ENCODE measurements at regions not wholly inside any gene's neighbourhood (a gene's known extent, or its start where the extent isn't known, plus 50 kb on each side); places are given as distances from the start of the nearest gene placed in this dataset.

DNA sequence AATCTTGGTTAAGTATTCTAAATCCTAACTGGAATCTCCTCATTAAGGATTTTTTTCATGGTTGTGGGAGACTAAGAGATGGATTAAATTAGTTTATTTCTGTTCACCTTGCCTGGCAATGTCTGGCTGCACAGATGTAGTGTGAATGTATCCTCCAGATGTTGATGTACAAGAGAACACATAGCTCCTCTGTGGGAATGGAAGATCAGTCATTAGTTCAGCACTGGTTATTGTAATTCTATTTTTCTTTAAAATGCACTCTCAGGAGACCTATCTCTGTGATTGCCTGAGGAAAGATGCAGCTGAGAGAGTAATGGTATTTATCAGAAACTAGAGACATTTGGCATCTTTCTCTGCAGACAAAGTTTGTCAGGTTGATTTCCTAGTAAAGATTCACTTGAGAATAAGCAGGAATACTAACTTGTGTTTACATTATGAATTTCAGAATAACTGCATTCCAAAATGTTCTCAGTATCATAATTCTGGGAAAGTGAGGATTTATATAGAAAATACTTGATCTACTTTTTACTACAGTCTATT, 178.6 kb downstream of the GIPC2 start:
- Histone ChIP-seq H3K4me3 (replicated peaks; ENCODE audit: insufficient read depth, low read length) (no peak overlapping the region), H3K27me3 (ENCODE audit: insufficient read depth, poor library complexity, severe bottlenecking) (peaks cover 2% of the 10 kb centered on the region), H3K27ac (replicated peaks) (no peak overlapping the region)
- TF ChIP-seq, protein P1, sequence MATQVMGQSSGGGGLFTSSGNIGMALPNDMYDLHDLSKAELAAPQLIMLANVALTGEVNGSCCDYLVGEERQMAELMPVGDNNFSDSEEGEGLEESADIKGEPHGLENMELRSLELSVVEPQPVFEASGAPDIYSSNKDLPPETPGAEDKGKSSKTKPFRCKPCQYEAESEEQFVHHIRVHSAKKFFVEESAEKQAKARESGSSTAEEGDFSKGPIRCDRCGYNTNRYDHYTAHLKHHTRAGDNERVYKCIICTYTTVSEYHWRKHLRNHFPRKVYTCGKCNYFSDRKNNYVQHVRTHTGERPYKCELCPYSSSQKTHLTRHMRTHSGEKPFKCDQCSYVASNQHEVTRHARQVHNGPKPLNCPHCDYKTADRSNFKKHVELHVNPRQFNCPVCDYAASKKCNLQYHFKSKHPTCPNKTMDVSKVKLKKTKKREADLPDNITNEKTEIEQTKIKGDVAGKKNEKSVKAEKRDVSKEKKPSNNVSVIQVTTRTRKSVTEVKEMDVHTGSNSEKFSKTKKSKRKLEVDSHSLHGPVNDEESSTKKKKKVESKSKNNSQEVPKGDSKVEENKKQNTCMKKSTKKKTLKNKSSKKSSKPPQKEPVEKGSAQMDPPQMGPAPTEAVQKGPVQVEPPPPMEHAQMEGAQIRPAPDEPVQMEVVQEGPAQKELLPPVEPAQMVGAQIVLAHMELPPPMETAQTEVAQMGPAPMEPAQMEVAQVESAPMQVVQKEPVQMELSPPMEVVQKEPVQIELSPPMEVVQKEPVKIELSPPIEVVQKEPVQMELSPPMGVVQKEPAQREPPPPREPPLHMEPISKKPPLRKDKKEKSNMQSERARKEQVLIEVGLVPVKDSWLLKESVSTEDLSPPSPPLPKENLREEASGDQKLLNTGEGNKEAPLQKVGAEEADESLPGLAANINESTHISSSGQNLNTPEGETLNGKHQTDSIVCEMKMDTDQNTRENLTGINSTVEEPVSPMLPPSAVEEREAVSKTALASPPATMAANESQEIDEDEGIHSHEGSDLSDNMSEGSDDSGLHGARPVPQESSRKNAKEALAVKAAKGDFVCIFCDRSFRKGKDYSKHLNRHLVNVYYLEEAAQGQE (IDR thresholded peaks at IDR 0.05; ENCODE audit: insufficient replicate concordance, low read depth): no peak
- no peak for TF ChIP-seq POLR2AphosphoS5 (IDR thresholded peaks at IDR 0.05; ENCODE audit: low read depth)
- TF ChIP-seq, protein P2, sequence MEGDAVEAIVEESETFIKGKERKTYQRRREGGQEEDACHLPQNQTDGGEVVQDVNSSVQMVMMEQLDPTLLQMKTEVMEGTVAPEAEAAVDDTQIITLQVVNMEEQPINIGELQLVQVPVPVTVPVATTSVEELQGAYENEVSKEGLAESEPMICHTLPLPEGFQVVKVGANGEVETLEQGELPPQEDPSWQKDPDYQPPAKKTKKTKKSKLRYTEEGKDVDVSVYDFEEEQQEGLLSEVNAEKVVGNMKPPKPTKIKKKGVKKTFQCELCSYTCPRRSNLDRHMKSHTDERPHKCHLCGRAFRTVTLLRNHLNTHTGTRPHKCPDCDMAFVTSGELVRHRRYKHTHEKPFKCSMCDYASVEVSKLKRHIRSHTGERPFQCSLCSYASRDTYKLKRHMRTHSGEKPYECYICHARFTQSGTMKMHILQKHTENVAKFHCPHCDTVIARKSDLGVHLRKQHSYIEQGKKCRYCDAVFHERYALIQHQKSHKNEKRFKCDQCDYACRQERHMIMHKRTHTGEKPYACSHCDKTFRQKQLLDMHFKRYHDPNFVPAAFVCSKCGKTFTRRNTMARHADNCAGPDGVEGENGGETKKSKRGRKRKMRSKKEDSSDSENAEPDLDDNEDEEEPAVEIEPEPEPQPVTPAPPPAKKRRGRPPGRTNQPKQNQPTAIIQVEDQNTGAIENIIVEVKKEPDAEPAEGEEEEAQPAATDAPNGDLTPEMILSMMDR (IDR thresholded peaks at IDR 0.05; ENCODE audit: insufficient read depth, low read length): no peak
- TF ChIP-seq GABPA (IDR thresholded peaks at IDR 0.05; ENCODE audit: low read depth): no peak
- TF ChIP-seq SPI1 (IDR thresholded peaks at IDR 0.05; ENCODE audit: borderline replicate concordance, low read depth): no peak
- no peak for DNase-seq (ENCODE audit: low read depth in 1 of 2, low spot score in 1 of 2)

DNA sequence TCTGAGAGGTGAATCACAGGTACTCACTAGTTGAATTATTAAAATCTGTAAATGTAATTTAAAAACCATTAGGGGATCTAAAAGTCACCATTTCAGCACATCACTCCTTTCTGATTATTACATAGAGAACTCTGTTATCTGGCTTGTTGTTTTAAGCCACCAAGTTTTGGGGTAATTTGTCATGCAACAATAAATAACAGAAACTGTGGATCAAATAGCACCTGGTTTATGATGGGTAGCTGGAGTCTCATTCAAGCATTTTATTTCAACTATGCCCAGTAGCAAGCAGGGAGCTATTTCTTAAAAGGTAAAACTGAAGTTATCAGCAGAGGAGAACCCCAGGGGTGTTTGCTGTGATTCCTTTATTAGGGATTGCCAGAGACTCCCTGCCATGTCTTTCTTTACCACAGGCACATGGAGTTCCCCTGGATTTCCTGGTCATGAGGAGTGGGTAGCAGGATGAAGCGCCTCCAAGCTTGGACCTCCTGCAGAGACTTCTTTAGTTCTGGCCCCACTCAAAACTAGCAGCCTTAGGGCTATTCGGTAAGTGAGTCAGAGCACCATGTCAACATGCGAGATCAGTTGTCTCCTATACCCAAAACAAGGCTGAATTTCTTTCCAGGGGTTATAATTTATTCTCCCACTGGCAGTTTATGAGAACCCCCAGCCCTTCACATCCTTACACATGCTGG, 179.2 kb downstream of the GIPC2 start:
- no peak for DNase-seq (ENCODE audit: low read depth in 1 of 2, low spot score in 1 of 2)
- Histone ChIP-seq H3K4me3 (replicated peaks; ENCODE audit: insufficient read depth, low read length) (no peak overlapping the region), H3K27ac (replicated peaks) (no peak overlapping the region), H3K27me3 (ENCODE audit: insufficient read depth, poor library complexity, severe bottlenecking) (peaks cover 2% of the 10 kb centered on the region)
- TF ChIP-seq, protein P1 (IDR thresholded peaks at IDR 0.05; ENCODE audit: insufficient replicate concordance, low read depth): no peak
- no peak for TF ChIP-seq GABPA (IDR thresholded peaks at IDR 0.05; ENCODE audit: low read depth)
- TF ChIP-seq, protein P2 (IDR thresholded peaks at IDR 0.05; ENCODE audit: insufficient read depth, low read length): no peak
- TF ChIP-seq POLR2AphosphoS5 (IDR thresholded peaks at IDR 0.05; ENCODE audit: low read depth): no peak
- TF ChIP-seq SPI1 (IDR thresholded peaks at IDR 0.05; ENCODE audit: borderline replicate concordance, low read depth): no peak

DNA sequence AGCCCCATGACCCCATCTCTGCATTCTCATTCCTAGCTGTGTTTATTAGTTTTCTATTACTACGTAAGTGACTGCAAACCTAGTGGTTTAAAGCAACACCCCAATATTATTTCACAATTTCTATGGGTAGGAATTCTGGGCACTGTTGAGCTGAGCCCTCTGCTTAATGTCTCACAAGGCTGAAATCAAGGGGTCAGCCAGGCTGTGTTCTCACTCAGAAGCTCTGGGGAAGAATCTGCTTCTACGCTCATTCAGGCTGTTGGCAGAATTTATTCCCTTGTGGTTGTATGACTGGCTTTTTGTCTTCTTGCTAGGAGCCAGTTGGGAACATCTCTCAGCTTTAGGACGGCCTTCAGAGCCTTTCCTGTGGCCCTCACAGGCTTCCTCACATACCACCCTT, 181.0 kb downstream of the GIPC2 start:
- H3K27ac ChIP-seq (replicated peaks): no peak overlapping the region
- TF ChIP-seq POLR2AphosphoS5 (IDR thresholded peaks at IDR 0.05; ENCODE audit: low read depth) (no peak), GABPA (IDR thresholded peaks at IDR 0.05; ENCODE audit: low read depth) (no peak), SPI1 (IDR thresholded peaks at IDR 0.05; ENCODE audit: borderline replicate concordance, low read depth) (no peak)
- TF ChIP-seq, protein P1 (IDR thresholded peaks at IDR 0.05; ENCODE audit: insufficient replicate concordance, low read depth): no peak
- TF ChIP-seq, protein P2 (IDR thresholded peaks at IDR 0.05; ENCODE audit: insufficient read depth, low read length): no peak
- H3K4me3 ChIP-seq (replicated peaks; ENCODE audit: insufficient read depth, low read length): no peak overlapping the region
- no peak for DNase-seq (ENCODE audit: low read depth in 1 of 2, low spot score in 1 of 2)
- H3K27me3 ChIP-seq (ENCODE audit: insufficient read depth, poor library complexity, severe bottlenecking): peaks cover 2% of the 10 kb centered on the region

All from HL-60 (cell line).